Upper lobe of left lung (tissue), 6 donors: ENCODE measurements at regions not wholly inside any gene's neighbourhood (a gene's known extent, or its start where the extent isn't known, plus 50 kb on each side); places are given as distances from the start of the nearest gene placed in this dataset.

ENCODE experiments used
- ATAC-seq, 2 donors: fragments of 200-7000 bp; cut with Tn5 transposase; one replicate each; pipeline ENCODE4 v1.9.1; 2022; ENCODE audit warnings: mild to moderate bottlenecking in 2 of 2, moderate library complexity in 2 of 2; ENCODE audit not compliant: low FRiP score in 2 of 2
- DNase-seq, 2 donors: peaks; one replicate each; pipeline ENCODE4 v3.0.0-alpha.2; 2019 to 2020
- H3K27ac ChIP-seq, 4 donors: fragments of 200-600 bp; sonication (generic); one replicate each; pipeline ENCODE4 v1.5.1; 2016 to 2019
- H3K27me3 ChIP-seq, 4 donors: fragments of 200-600 bp; sonication (generic); one replicate each; pipeline ENCODE4 v1.5.1; 2017 to 2019
- H3K36me3 ChIP-seq, 4 donors: fragments of 200-600 bp; sonication (generic); one replicate each; pipeline ENCODE4 v1.5.1; 2016 to 2019
- H3K4me1 ChIP-seq, 4 donors: fragments of 200-600 bp; sonication (generic); one replicate each; pipeline ENCODE4 v1.5.1; 2018 to 2019
- H3K4me3 ChIP-seq, 4 donors: fragments of 200-600 bp; sonication (generic); one replicate each; pipeline ENCODE4 v1.5.1; 2017 to 2019; ENCODE audit warnings: mild to moderate bottlenecking in 2 of 4, moderate library complexity in 1 of 4
- H3K9me3 ChIP-seq, 4 donors: fragments of 200-600 bp; sonication (generic); one replicate each; pipeline ENCODE4 v1.5.1; 2018 to 2019
- EP300 ChIP-seq, 4 donors: sonication (generic); formaldehyde crosslinking; IDR thresholded peaks; one replicate each; pipeline ENCODE4 v1.5.1; 2017; ENCODE audit warnings: antibody characterized with exemption in 4 of 4, control low read depth in 2 of 4
- POLR2A ChIP-seq, 4 donors: fragments of 450-650 bp; IDR thresholded peaks; one replicate each; pipeline ENCODE4 v1.5.1; 2016 to 2017; ENCODE audit warnings: antibody characterized with exemption in 4 of 4, mild to moderate bottlenecking in 2 of 4
- POLR2AphosphoS5 ChIP-seq, 2 donors: sonication (generic); formaldehyde crosslinking; IDR thresholded peaks; one replicate each; pipeline ENCODE4 v1.5.1; 2017; ENCODE audit warnings: antibody characterized with exemption in 2 of 2
- WGBS, 2 donors: methylation state at CpG; one replicate each; pipeline ENCODE4 v1.1.5; 2017 to 2018; 5-methylcytosine and 5-hydroxymethylcytosine counted together
- TF ChIP-seq, protein P1 (sequence below), 6 experiments: fragments of 450-650 bp in 4 of 6; fragments of 200-600 bp in 2 of 6; sonication (generic) in 2 of 6; IDR thresholded peaks; one replicate each; pipeline ENCODE4 v1.5.1; 2016 to 2019; ENCODE audit warnings: antibody characterized with exemption in 6 of 6
- donor health status: DM: no; HTN: no; CAD: no; lungs with moderate emphysema.
- donor health status: DM: no; HTN: yes; CAD: no; lungs with severe emphysema.

DNA sequence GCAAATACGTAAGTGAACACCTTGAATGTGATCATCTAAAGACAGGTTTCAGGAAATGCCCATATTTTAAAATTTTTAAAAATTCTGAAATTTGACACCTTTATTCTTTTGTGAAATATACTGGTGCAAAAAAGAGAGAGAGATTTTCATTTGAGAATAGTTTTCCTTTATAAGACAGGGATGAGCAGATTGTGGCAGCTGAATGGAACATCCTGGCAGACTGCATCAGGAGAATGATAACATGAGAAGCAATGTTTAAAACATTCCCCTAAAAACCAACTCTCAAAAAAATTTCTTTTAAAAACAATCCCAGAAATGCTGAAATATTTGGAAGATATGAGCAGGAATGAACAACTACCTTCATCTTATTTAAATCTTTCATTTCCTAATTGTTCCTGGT, 744.8 kb upstream of the ID2 start:
- Histone ChIP-seq H3K4me1 (no peaks in the 10 kb centered on the region), H3K36me3 (no peaks in the 10 kb centered on the region), H3K9me3 (no peaks in the 10 kb centered on the region), H3K4me3 (no peak overlapping the region), H3K27me3 (no peaks in the 10 kb centered on the region), H3K27ac (no peak overlapping the region)
- ATAC-seq: no peak
- no peak for DNase-seq
- 95 to 98% methylated on average over 1 of the region's 1 CpG for WGBS, 2 donors
- TF ChIP-seq EP300 (IDR thresholded peaks at IDR 0.05) (no peak), POLR2AphosphoS5 (IDR thresholded peaks at IDR 0.05) (no peak), POLR2A (IDR thresholded peaks at IDR 0.05) (no peak)
- TF ChIP-seq, protein P1, sequence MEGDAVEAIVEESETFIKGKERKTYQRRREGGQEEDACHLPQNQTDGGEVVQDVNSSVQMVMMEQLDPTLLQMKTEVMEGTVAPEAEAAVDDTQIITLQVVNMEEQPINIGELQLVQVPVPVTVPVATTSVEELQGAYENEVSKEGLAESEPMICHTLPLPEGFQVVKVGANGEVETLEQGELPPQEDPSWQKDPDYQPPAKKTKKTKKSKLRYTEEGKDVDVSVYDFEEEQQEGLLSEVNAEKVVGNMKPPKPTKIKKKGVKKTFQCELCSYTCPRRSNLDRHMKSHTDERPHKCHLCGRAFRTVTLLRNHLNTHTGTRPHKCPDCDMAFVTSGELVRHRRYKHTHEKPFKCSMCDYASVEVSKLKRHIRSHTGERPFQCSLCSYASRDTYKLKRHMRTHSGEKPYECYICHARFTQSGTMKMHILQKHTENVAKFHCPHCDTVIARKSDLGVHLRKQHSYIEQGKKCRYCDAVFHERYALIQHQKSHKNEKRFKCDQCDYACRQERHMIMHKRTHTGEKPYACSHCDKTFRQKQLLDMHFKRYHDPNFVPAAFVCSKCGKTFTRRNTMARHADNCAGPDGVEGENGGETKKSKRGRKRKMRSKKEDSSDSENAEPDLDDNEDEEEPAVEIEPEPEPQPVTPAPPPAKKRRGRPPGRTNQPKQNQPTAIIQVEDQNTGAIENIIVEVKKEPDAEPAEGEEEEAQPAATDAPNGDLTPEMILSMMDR (IDR thresholded peaks at IDR 0.05): no peak

DNA sequence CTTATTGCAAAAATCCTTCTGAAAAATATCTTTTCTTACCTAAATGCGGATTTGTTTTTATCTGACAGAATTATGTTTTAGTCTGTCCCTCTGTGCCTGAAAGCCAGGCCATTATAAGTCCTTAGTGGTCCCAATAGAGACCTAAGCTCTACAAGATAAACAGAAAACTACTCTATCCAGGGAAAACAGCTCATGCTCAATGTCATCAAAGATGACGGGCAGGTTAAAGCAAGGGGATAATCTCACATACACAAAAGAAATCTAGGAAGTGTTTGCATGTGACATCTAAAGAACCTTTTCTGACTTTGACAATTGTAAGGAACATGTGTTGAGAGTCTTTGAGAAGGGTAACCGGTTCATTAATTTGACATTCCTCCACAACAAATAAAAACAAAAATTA, 741.1 kb upstream of the ID2 start:
- DNase-seq (no peak), ATAC-seq (no peak)
- WGBS, 2 donors: 89 to 92% methylated on average over 3 of the region's 3 CpGs
- Histone ChIP-seq H3K4me3 (no peak overlapping the region), H3K4me1 (no peaks in the 10 kb centered on the region), H3K27ac (no peak overlapping the region), H3K9me3 (no peaks in the 10 kb centered on the region), H3K36me3 (no peaks in the 10 kb centered on the region), H3K27me3 (no peaks in the 10 kb centered on the region)
- TF ChIP-seq, protein P1 (IDR thresholded peaks at IDR 0.05): no peak
- no peak for TF ChIP-seq POLR2AphosphoS5 (IDR thresholded peaks at IDR 0.05)
- TF ChIP-seq EP300 (IDR thresholded peaks at IDR 0.05): no peak
- TF ChIP-seq POLR2A (IDR thresholded peaks at IDR 0.05): no peak

DNA sequence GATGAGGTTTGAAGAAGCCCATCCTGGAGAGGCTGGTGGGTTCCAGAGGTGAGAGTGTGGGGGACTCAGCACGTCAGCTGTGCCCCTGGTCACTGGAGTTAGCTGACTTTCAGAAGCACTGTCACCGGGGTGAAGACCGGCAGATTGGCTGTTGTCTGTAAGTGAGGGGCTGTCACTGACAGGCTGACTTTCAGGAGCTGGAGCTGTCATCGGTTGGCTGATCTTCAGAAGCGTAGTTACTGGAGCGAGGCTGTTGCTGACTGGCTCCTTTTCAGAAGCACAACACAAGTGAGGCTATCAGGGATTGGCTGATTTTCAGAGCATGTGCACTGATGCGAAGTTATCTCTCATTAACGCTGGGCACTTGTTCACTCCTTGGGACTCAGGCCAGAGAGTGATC, 738.4 kb upstream of the ID2 start:
- WGBS, 2 donors: 81 to 84% methylated on average over 8 of the region's 8 CpGs
- H3K27ac ChIP-seq: no peak overlapping the region
- ATAC-seq (no peak), DNase-seq (no peak)
- H3K4me3 ChIP-seq: no peak overlapping the region
- no peaks in the 10 kb centered on the region for H3K9me3 ChIP-seq
- no peak for TF ChIP-seq EP300 (IDR thresholded peaks at IDR 0.05)
- TF ChIP-seq, protein P1 (IDR thresholded peaks at IDR 0.05): no peak
- no peak for TF ChIP-seq POLR2AphosphoS5 (IDR thresholded peaks at IDR 0.05)
- TF ChIP-seq POLR2A (IDR thresholded peaks at IDR 0.05): no peak
- no peaks in the 10 kb centered on the region for H3K27me3 ChIP-seq
- H3K36me3 ChIP-seq: no peaks in the 10 kb centered on the region
- H3K4me1 ChIP-seq: no peaks in the 10 kb centered on the region

DNA sequence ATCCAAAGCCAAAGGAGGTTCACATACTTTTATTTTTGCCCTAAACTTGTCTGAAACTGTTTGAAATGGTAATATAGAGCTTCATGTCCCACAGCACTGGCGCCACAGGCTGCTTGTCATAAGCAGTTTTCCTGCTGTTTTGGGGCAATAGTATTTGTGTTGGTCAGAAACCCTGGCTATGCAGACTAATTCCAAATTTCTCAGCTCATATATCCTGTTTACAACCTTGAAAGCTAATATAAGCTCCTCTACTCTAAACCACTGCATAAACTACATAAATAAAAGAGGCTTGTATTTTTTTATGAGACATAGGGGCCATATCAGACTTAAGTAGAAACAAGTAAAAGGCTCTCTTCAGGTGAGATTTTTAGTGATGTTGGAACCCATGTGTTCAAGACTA, 736.8 kb upstream of the ID2 start:
- Histone ChIP-seq H3K4me3 (no peak overlapping the region), H3K27me3 (no peaks in the 10 kb centered on the region), H3K36me3 (no peaks in the 10 kb centered on the region), H3K4me1 (no peaks in the 10 kb centered on the region), H3K27ac (no peak overlapping the region), H3K9me3 (no peaks in the 10 kb centered on the region)
- ATAC-seq (no peak), DNase-seq (no peak)
- 85 to 89% methylated on average over 1 of the region's 1 CpG for WGBS, 2 donors
- no peak for TF ChIP-seq POLR2A (IDR thresholded peaks at IDR 0.05)
- TF ChIP-seq POLR2AphosphoS5 (IDR thresholded peaks at IDR 0.05): no peak
- TF ChIP-seq, protein P1 (IDR thresholded peaks at IDR 0.05): no peak
- TF ChIP-seq EP300 (IDR thresholded peaks at IDR 0.05): no peak

DNA sequence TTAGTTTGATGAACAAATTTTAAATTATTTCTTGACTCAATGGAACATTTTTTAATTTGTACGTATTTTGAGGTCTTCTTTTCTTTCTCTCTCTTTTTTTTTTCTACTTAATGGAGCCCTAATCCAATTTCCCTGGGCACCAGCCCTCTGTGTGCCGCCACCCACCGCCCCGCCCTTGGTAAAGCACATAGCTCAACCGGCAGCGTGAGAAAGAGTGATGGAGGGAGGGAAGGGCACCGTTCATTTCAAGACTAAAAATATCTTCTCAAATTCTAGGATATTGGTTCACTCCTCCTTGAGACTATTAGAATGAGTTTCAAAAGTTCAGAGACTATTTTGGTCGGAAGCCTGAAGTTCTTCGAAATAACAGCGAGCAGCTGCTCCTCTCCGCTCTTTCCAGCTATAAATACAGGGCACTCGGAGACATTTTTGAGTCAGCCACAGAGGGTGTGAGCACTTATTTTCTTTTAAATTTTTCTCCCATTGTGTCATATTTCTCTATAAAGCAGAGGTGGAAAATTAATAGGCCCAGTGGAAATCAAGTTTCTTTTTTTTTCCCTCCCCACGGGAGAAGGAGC, 731.7 kb upstream of the ID2 start:
- DNase-seq: peak in 1 of 2 donors; percentile 49
- no peak for ATAC-seq
- no peaks in the 10 kb centered on the region for H3K9me3 ChIP-seq
- H3K27ac ChIP-seq: no peak overlapping the region
- H3K36me3 ChIP-seq: no peaks in the 10 kb centered on the region
- H3K4me3 ChIP-seq: no peak overlapping the region
- H3K27me3 ChIP-seq: no peaks in the 10 kb centered on the region
- TF ChIP-seq, protein P1 (IDR thresholded peaks at IDR 0.05): no peak
- TF ChIP-seq EP300 (IDR thresholded peaks at IDR 0.05) (no peak), POLR2A (IDR thresholded peaks at IDR 0.05) (no peak), POLR2AphosphoS5 (IDR thresholded peaks at IDR 0.05) (no peak)
- whole genome bisulfite sequencing, 2 donors: 65 to 76% methylated on average over 13 of the region's 13 CpGs
- no peaks in the 10 kb centered on the region for H3K4me1 ChIP-seq
